Smooth muscle cell (in vitro differentiated cells): ENCODE measurements at regions not wholly inside any gene's neighbourhood (a gene's known extent, or its start where the extent isn't known, plus 50 kb on each side); places are given as distances from the start of the nearest gene placed in this dataset.

ENCODE experiments used
- DNase-seq: peaks from one replicate; lab custom pipeline; 2025; ENCODE audit not compliant: unreplicated experiment; lab: John Stamatoyannopoulos, UW
- H2AFZ ChIP-seq: fragments of 200-600 bp; sonication (generic); 2 replicates; pipeline ENCODE4 v1.6.0; 2016; ENCODE audit warnings: antibody characterized with exemption, low read depth, mild to moderate bottlenecking
- H3F3A ChIP-seq: fragments of 200-600 bp; sonication (generic); 2 replicates; pipeline ENCODE4 v1.6.0; 2017; ENCODE audit warnings: antibody characterized with exemption, low read depth
- H3K27ac ChIP-seq: fragments of 200-600 bp; sonication (generic); 2 replicates; pipeline ENCODE4 v1.5.1; 2016; ENCODE audit warnings: low read depth, mild to moderate bottlenecking
- H3K27me3 ChIP-seq: fragments of 200-600 bp; sonication (generic); 2 replicates; pipeline ENCODE4 v1.6.1; 2016; ENCODE audit warnings: low read depth, mild to moderate bottlenecking
- H3K36me3 ChIP-seq: fragments of 200-600 bp; sonication (generic); 2 replicates; pipeline ENCODE4 v1.5.1; 2016; ENCODE audit warnings: low read depth
- H3K4me1 ChIP-seq: fragments of 200-600 bp; sonication (generic); 2 replicates; pipeline ENCODE4 v1.5.1; 2016; ENCODE audit warnings: low read depth
- H3K4me2 ChIP-seq: fragments of 200-600 bp; sonication (generic); 2 replicates; pipeline ENCODE4 v1.6.0; 2016; ENCODE audit warnings: mild to moderate bottlenecking
- H3K4me3 ChIP-seq: fragments of 200-600 bp; sonication (generic); 2 replicates; pipeline ENCODE4 v1.5.1; 2016; ENCODE audit warnings: mild to moderate bottlenecking
- H3K79me2 ChIP-seq: fragments of 200-600 bp; sonication (generic); 2 replicates; pipeline ENCODE4 v1.6.0; 2016; ENCODE audit warnings: low read depth, mild to moderate bottlenecking
- H3K9ac ChIP-seq: fragments of 200-600 bp; sonication (generic); 2 replicates; pipeline ENCODE4 v1.6.0; 2016; ENCODE audit warnings: low read depth
- H3K9me3 ChIP-seq: fragments of 200-600 bp; sonication (generic); replicated peaks from 2 replicates; pipeline ENCODE4 v1.5.1; 2016; ENCODE audit warnings: low read depth
- H4K20me1 ChIP-seq: fragments of 200-600 bp; sonication (generic); 2 replicates; pipeline ENCODE4 v1.6.0; 2016; ENCODE audit warnings: low read depth
- WGBS: methylation state at CpG from one replicate; pipeline ENCODE4 v1.1.7; 2016; ENCODE audit warnings: low lambda C conversion rate; 5-methylcytosine and 5-hydroxymethylcytosine counted together
- TF ChIP-seq, protein P1 (sequence below): fragments of 200-600 bp; sonication (generic); IDR thresholded peaks from 2 replicates; pipeline ENCODE4 v1.5.1; 2017; ENCODE audit warnings: borderline replicate concordance, mild to moderate bottlenecking, antibody characterized with exemption; ENCODE audit not compliant: insufficient read depth, poor library complexity, severe bottlenecking

DNA sequence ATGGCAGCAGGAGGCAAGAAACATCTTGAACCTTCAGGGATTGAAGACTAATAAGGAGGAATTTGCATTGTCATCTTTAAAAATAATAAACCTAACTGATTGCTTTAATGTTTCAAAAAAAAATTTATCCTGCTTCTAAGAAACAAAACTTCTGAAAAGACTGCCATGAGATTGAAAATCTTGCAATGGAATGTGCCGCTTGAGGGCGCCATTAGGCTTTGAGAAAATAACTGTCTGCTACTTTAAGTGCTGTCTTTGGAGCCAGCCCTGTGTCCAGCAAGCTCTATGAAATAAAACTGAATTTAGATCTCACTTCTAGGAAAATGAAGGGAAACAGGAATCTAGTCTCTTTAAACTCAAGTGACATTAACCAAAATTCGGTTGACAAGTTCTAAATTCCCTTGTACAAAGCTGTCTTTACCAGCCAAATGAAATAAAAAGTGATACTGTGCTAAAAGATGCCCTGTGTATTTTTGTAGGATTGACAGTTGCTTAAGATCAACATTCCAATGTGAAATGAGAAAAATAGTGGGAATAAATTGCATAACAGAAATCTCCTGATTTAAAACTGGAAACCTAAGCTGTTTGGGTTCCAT, 79.4 kb downstream of the ESM1 start:
- 2% methylated on average over 3 of the region's 3 CpGs for WGBS
- H3K4me1 ChIP-seq: no peaks in the 10 kb centered on the region
- no peak for DNase-seq

DNA sequence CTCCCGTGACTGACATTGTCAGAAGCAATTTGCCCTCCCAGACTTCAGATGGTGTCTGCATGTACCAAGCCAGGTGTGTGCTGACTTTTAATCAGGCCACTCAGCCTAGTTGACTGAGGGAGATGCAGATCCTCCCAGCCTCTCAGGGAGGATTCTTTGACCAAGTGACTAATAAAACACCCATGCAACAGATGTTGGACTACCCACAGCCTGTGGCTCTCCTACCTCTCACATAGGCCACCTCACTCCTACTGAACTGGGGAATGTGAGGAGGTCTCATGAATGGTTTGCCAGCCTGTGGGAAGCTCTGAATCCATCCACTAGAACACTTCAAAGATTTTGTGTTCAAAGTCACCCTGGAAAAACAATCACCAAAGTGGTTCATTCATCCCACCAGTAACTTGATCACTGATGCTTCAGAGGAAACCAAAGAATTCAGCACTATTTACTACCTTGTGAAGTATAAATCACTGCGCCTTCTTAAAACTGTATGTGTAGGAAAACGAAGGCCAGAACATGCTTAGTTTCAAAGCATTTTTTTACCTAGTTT, 80.1 kb downstream of the ESM1 start:
- TF ChIP-seq, protein P1, sequence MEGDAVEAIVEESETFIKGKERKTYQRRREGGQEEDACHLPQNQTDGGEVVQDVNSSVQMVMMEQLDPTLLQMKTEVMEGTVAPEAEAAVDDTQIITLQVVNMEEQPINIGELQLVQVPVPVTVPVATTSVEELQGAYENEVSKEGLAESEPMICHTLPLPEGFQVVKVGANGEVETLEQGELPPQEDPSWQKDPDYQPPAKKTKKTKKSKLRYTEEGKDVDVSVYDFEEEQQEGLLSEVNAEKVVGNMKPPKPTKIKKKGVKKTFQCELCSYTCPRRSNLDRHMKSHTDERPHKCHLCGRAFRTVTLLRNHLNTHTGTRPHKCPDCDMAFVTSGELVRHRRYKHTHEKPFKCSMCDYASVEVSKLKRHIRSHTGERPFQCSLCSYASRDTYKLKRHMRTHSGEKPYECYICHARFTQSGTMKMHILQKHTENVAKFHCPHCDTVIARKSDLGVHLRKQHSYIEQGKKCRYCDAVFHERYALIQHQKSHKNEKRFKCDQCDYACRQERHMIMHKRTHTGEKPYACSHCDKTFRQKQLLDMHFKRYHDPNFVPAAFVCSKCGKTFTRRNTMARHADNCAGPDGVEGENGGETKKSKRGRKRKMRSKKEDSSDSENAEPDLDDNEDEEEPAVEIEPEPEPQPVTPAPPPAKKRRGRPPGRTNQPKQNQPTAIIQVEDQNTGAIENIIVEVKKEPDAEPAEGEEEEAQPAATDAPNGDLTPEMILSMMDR: no peak
- Histone ChIP-seq H3K36me3 (no peaks in the 10 kb centered on the region), H3K4me2 (no peak overlapping the region), H3K4me3 (no peak overlapping the region), H3K27me3 (no peaks in the 10 kb centered on the region), H3K9me3 (no peaks in the 10 kb centered on the region), H4K20me1 (no peaks in the 10 kb centered on the region), H3K9ac (no peak overlapping the region), H3K79me2 (no peaks in the 10 kb centered on the region), H2AFZ (no peak overlapping the region), H3K4me1 (no peaks in the 10 kb centered on the region), H3K27ac (no peak overlapping the region), H3F3A (peaks cover 4% of the 10 kb centered on the region)
- DNase-seq: no peak
- 88% methylated on average over 3 of the region's 3 CpGs for WGBS

More for the DNA sequence above, 79.4 kb downstream of the ESM1 start:
- TF ChIP-seq, protein P1: peak; percentile 80
- no peaks in the 10 kb centered on the region for H3K79me2 ChIP-seq
- H3K27ac ChIP-seq: no peak overlapping the region
- H3K36me3 ChIP-seq: no peaks in the 10 kb centered on the region
- no peak overlapping the region for H3K4me2 ChIP-seq
- H3K4me3 ChIP-seq: no peak overlapping the region
- no peak overlapping the region for H3K9ac ChIP-seq
- H4K20me1 ChIP-seq: no peaks in the 10 kb centered on the region
- H3F3A ChIP-seq: peaks cover 4% of the 10 kb centered on the region
- H2AFZ ChIP-seq: no peak overlapping the region
- H3K27me3 ChIP-seq: no peaks in the 10 kb centered on the region
- H3K9me3 ChIP-seq: no peaks in the 10 kb centered on the region

DNA sequence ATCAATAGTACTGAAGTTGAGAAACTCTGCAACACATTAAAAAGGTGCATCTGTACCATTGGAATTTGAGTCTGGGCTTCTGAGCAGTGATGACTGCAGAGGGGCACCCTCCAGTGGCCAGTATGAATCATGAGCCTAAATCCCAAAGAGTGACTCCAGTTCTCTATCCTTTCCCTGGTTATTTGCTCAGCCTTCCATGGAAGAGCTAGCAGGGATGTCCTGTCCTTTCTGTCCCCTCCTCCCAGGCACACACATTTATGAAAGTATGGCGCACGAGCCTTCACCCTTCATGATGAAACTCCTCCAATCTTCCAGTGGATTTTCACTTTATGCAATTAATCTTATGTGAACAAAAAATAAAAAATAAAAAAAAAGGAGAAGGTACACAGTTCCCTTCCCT, 81.0 kb downstream of the ESM1 start:
- no peak overlapping the region for H3K4me2 ChIP-seq
- H3K4me1 ChIP-seq: no peaks in the 10 kb centered on the region
- TF ChIP-seq, protein P1: peak; percentile 45
- no peaks in the 10 kb centered on the region for H3K36me3 ChIP-seq
- peaks cover 4% of the 10 kb centered on the region for H3F3A ChIP-seq
- H3K27me3 ChIP-seq: no peaks in the 10 kb centered on the region
- H2AFZ ChIP-seq: no peak overlapping the region
- H3K9ac ChIP-seq: no peak overlapping the region
- 23% methylated on average over 2 of the region's 2 CpGs for WGBS
- no peak overlapping the region for H3K27ac ChIP-seq
- no peak overlapping the region for H3K4me3 ChIP-seq
- no peak for DNase-seq
- no peaks in the 10 kb centered on the region for H3K79me2 ChIP-seq
- no peaks in the 10 kb centered on the region for H4K20me1 ChIP-seq
- H3K9me3 ChIP-seq: no peaks in the 10 kb centered on the region
